ENCODE measurements at regions not wholly inside any gene's neighbourhood (a gene's known extent, or its start where the extent isn't known, plus 50 kb on each side); places are given as distances from the start of the nearest gene placed in this dataset.

- Histone ChIP-seq H4K91ac (replicated peaks; ENCODE audit: insufficient read length, low read length) (no peak overlapping the region), H3K18ac (ENCODE audit: extremely low read depth, low read length) (no peak overlapping the region), H4K8ac (ENCODE audit: extremely low read depth, insufficient read depth, low read length) (no peak overlapping the region), H3K4me1 (replicated peaks in 1 of 4; ENCODE audit: control insufficient read depth in 3 of 4, insufficient read depth in 4 of 4, low read length in 3 of 4) (no peaks in the 10 kb centered on the region), H4K20me1 (replicated peaks in 1 of 2; ENCODE audit: control insufficient read depth in 1 of 2, insufficient read depth in 2 of 2, low read length in 2 of 2) (no peaks in the 10 kb centered on the region), H3K79me1 (ENCODE audit: low read depth, low read length) (no peaks in the 10 kb centered on the region), H3K56ac (replicated peaks; ENCODE audit: insufficient read length, low read depth, low read length) (no peak overlapping the region), H2AK5ac (ENCODE audit: low read depth, low read length) (no peak overlapping the region), H3K4me3 (ENCODE audit: extremely low read depth in 1 of 4, insufficient read depth in 2 of 4, low read depth in 3 of 4, low read length in 4 of 4) (no peak overlapping the region), H2BK20ac (ENCODE audit: low read length) (no peak overlapping the region), H3K36me3 (ENCODE audit: control insufficient read depth in 2 of 4, insufficient read depth in 4 of 4, low read length in 3 of 4) (no peaks in the 10 kb centered on the region), H3K27ac (ENCODE audit: low read depth, low read length) (no peak overlapping the region), H2BK120ac (replicated peaks; ENCODE audit: low read depth, low read length) (no peak overlapping the region), H2BK5ac (ENCODE audit: low read depth, low read length) (no peak overlapping the region), H3K9ac (replicated peaks in 1 of 4; ENCODE audit: extremely low read depth in 1 of 4, low read depth in 3 of 4, low read length in 3 of 4) (no peak overlapping the region), H3K23ac (ENCODE audit: insufficient read length) (no peak overlapping the region), H3K4me2 (ENCODE audit: insufficient read depth in 1 of 2, low read depth in 2 of 2, low read length in 2 of 2) (no peak overlapping the region), H3K14ac (ENCODE audit: insufficient read length) (no peak overlapping the region), H4K5ac (ENCODE audit: insufficient read length, low read depth, low read length) (no peak overlapping the region), H3K79me2 (ENCODE audit: control insufficient read depth in 1 of 2, insufficient read depth in 2 of 2, low read length in 2 of 2) (no peaks in the 10 kb centered on the region), H3K4ac (replicated peaks; ENCODE audit: insufficient read length, low read depth, low read length) (no peak overlapping the region), H2BK12ac (ENCODE audit: low read depth, low read length) (no peak overlapping the region), H3K23me2 (ENCODE audit: low read depth, low read length) (no peaks in the 10 kb centered on the region), H3K9me3 (ENCODE audit: insufficient read depth in 2 of 2, low read depth in 1 of 2, low read length in 1 of 2) (no peaks in the 10 kb centered on the region; a peak in 1 of 4 replicates), H2BK15ac (ENCODE audit: low read length) (no peak overlapping the region), H3K27me3 (replicated peaks in 1 of 4; ENCODE audit: control insufficient read depth in 3 of 4, extremely low read depth in 1 of 4, insufficient read depth in 3 of 4, low read length in 3 of 4) (no peaks in the 10 kb centered on the region), H2AFZ (ENCODE audit: low read length) (no peak overlapping the region)
- FAIRE-seq = no peak
- DNase-seq (ENCODE audit: low read depth in 1 of 2, low spot score in 2 of 2) = no peak
- ChIA-PET POLR2A (ENCODE audit: partially characterized antibody) (no interaction called here), CTCF (ENCODE audit: partially characterized antibody) (interaction anchor here (1.6 kb wide), 1 partner anchor 165 kb away, joined by 4 read pairs; no protein-coding TSS in a partner anchor)
- 77% methylated on average over 5 of the region's 5 CpGs; no CpG with 5 or more reads in 1 of the 2 experiments for WGBS, 2 experiments (ENCODE audit: extremely low coverage in 1 of 2, insufficient coverage in 1 of 2, insufficient read length in 1 of 2, insufficient replicate concordance in 2 of 2, low coverage in 1 of 2, low lambda C conversion rate in 2 of 2, missing lambda C conversion rate in 1 of 2)
- TF ChIP-seq JUND (IDR thresholded peaks at IDR 0.05; ENCODE audit: low read length) (no peak), ATF2 (IDR thresholded peaks at IDR 0.05; ENCODE audit: low read length) (no peak), SUZ12 (IDR thresholded peaks at IDR 0.05; ENCODE audit: low read length) (no peak), SP2 (IDR thresholded peaks at IDR 0.05; ENCODE audit: low read length) (no peak), POU5F1 (IDR thresholded peaks at IDR 0.05; ENCODE audit: low read depth, low read length) (no peak), ATF3 (IDR thresholded peaks at IDR 0.05; ENCODE audit: insufficient read depth, low read depth, low read length) (no peak), JUN (IDR thresholded peaks at IDR 0.05; ENCODE audit: low read depth, low read length) (no peak)
These were observed 99.4 kb upstream of the GHITM start for GRCh38 chr10:84039957-84040356.
